ENCODE measurements at regions not wholly inside any gene's neighbourhood (a gene's known extent, or its start where the extent isn't known, plus 50 kb on each side); places are given as distances from the start of the nearest gene placed in this dataset.

DNA sequence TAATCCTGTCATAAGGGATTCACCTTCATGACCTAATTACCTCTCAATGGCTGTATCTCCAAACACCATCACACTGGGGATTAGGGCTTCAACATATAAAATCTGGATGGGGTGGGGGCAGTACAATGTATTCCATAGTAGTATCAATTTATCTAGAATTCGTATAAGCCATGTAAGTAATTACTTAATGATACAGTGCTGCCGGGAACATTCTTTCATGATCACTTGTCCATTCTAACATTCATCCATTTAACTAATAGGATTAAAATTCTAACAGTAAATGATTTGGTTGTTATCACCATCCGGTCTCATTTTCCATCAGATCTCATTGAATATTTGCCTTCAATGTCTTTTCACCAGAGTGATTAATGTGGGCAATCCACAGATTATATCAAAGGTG, 1620.9 kb upstream of the TENM3 start:
- no peak for DNase-seq (ENCODE audit: low read depth)
- no peak overlapping the region for H3K4me3 ChIP-seq (ENCODE audit: low read depth, low read length)
- no peak for TF ChIP-seq CTCF (IDR thresholded peaks at IDR 0.05; ENCODE audit: control insufficient read depth, extremely low read depth, insufficient read depth)

- DNase-seq (ENCODE audit: low read depth) = no peak
- no peak overlapping the region for H3K4me3 ChIP-seq (ENCODE audit: low read depth, low read length)
- TF ChIP-seq CTCF (IDR thresholded peaks at IDR 0.05; ENCODE audit: control insufficient read depth, extremely low read depth, insufficient read depth) = no peak
Observed at GRCh38 chr4:180625653-180626052, 1617.5 kb upstream of the TENM3 start.

- DNase-seq (ENCODE audit: low read depth) = no peak
- TF ChIP-seq CTCF (IDR thresholded peaks at IDR 0.05; ENCODE audit: control insufficient read depth, extremely low read depth, insufficient read depth) = no peak
- no peak overlapping the region for H3K4me3 ChIP-seq (ENCODE audit: low read depth, low read length)
Observed at GRCh38 chr4:180630012-180630665, 1613.1 kb upstream of the TENM3 start.

DNA sequence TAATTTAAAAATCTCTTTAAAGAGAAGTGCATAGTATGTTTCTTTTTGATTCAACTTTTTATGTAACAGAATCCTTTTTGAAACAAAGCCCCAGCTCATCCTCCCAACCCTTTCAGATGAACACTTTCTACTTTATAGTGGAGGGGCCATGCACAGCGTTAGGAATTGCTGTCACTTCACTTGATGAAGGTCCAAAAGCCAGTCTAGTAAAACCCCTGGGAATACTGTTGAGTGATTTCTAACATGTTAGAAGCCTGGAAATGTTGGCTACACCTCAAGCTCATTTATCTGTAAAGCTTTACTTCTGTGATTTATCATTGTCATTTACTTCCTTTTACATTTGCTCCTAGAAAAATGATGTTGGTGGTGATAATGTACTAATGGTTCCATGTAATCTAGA, 1608.9 kb upstream of the TENM3 start:
- no peak overlapping the region for H3K4me3 ChIP-seq (ENCODE audit: low read depth, low read length)
- no peak for TF ChIP-seq CTCF (IDR thresholded peaks at IDR 0.05; ENCODE audit: control insufficient read depth, extremely low read depth, insufficient read depth)
- no peak for DNase-seq (ENCODE audit: low read depth)

- TF ChIP-seq CTCF (IDR thresholded peaks at IDR 0.05; ENCODE audit: control insufficient read depth, extremely low read depth, insufficient read depth) = no peak
- H3K4me3 ChIP-seq (ENCODE audit: low read depth, low read length) = no peak overlapping the region
- no peak for DNase-seq (ENCODE audit: low read depth)
Observed at GRCh38 chr4:180635281-180635680, 1607.9 kb upstream of the TENM3 start.

DNA sequence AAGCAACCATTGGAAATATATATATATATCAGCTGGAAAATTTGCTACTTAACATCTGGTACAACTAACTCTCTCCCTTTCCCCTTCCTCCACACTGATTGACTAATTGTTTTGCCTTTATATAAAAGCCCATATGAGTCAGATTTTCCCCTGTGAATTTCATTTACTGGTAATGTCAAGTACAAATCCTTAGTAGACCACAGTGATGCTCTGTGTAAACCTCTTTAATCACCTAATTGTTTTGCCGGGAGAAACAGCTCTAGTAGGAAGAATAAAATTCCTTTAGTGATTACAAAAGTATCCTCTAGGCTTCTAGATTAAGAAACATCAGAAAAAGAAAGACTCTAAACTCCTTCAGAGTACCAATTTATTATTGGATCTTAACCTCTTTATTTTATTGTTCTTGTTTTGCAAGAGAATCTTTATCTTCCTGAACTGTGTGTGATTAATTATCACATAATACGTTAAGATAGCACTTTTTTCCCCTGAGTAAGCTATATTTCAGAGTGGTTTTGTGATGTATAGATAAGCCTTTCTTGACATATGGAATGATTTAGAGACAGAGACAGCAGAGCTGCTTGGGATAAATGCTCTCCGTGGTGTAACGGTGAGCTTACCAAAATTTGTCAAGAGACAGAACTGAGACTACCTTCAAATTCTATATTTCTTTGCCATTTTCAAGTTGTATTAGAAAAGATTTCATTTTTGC, 1606.4 kb upstream of the TENM3 start:
- no peak for TF ChIP-seq CTCF (IDR thresholded peaks at IDR 0.05; ENCODE audit: control insufficient read depth, extremely low read depth, insufficient read depth)
- H3K4me3 ChIP-seq (ENCODE audit: low read depth, low read length) = no peak overlapping the region
- DNase-seq (ENCODE audit: low read depth) = no peak

GRCh38 chr4:180637616-180638015, 1605.6 kb upstream of the TENM3 start:
- H3K4me3 ChIP-seq (ENCODE audit: low read depth, low read length) = no peak overlapping the region
- DNase-seq (ENCODE audit: low read depth) = no peak
- TF ChIP-seq CTCF (IDR thresholded peaks at IDR 0.05; ENCODE audit: control insufficient read depth, extremely low read depth, insufficient read depth) = no peak

Measured in LNCaP clone FGC (cell line).